Smooth muscle cell (in vitro differentiated cells): ENCODE measurements at regions not wholly inside any gene's neighbourhood (a gene's known extent, or its start where the extent isn't known, plus 50 kb on each side); places are given as distances from the start of the nearest gene placed in this dataset.

ENCODE experiments used
- DNase-seq: peaks from one replicate; lab custom pipeline; 2025; ENCODE audit not compliant: unreplicated experiment; lab: John Stamatoyannopoulos, UW
- H2AFZ ChIP-seq: fragments of 200-600 bp; sonication (generic); 2 replicates; pipeline ENCODE4 v1.6.0; 2016; ENCODE audit warnings: antibody characterized with exemption, low read depth, mild to moderate bottlenecking
- H3F3A ChIP-seq: fragments of 200-600 bp; sonication (generic); 2 replicates; pipeline ENCODE4 v1.6.0; 2017; ENCODE audit warnings: antibody characterized with exemption, low read depth
- H3K27ac ChIP-seq: fragments of 200-600 bp; sonication (generic); 2 replicates; pipeline ENCODE4 v1.5.1; 2016; ENCODE audit warnings: low read depth, mild to moderate bottlenecking
- H3K27me3 ChIP-seq: fragments of 200-600 bp; sonication (generic); 2 replicates; pipeline ENCODE4 v1.6.1; 2016; ENCODE audit warnings: low read depth, mild to moderate bottlenecking
- H3K36me3 ChIP-seq: fragments of 200-600 bp; sonication (generic); 2 replicates; pipeline ENCODE4 v1.5.1; 2016; ENCODE audit warnings: low read depth
- H3K4me1 ChIP-seq: fragments of 200-600 bp; sonication (generic); 2 replicates; pipeline ENCODE4 v1.5.1; 2016; ENCODE audit warnings: low read depth
- H3K4me2 ChIP-seq: fragments of 200-600 bp; sonication (generic); 2 replicates; pipeline ENCODE4 v1.6.0; 2016; ENCODE audit warnings: mild to moderate bottlenecking
- H3K4me3 ChIP-seq: fragments of 200-600 bp; sonication (generic); 2 replicates; pipeline ENCODE4 v1.5.1; 2016; ENCODE audit warnings: mild to moderate bottlenecking
- H3K79me2 ChIP-seq: fragments of 200-600 bp; sonication (generic); 2 replicates; pipeline ENCODE4 v1.6.0; 2016; ENCODE audit warnings: low read depth, mild to moderate bottlenecking
- H3K9ac ChIP-seq: fragments of 200-600 bp; sonication (generic); 2 replicates; pipeline ENCODE4 v1.6.0; 2016; ENCODE audit warnings: low read depth
- H3K9me3 ChIP-seq: fragments of 200-600 bp; sonication (generic); replicated peaks from 2 replicates; pipeline ENCODE4 v1.5.1; 2016; ENCODE audit warnings: low read depth
- H4K20me1 ChIP-seq: fragments of 200-600 bp; sonication (generic); 2 replicates; pipeline ENCODE4 v1.6.0; 2016; ENCODE audit warnings: low read depth
- CTCF ChIP-seq: fragments of 200-600 bp; sonication (generic); IDR thresholded peaks from 2 replicates; pipeline ENCODE4 v1.5.1; 2017; ENCODE audit warnings: borderline replicate concordance, mild to moderate bottlenecking, antibody characterized with exemption; ENCODE audit not compliant: insufficient read depth, poor library complexity, severe bottlenecking
- WGBS: methylation state at CpG from one replicate; pipeline ENCODE4 v1.1.7; 2016; ENCODE audit warnings: low lambda C conversion rate; 5-methylcytosine and 5-hydroxymethylcytosine counted together

DNA sequence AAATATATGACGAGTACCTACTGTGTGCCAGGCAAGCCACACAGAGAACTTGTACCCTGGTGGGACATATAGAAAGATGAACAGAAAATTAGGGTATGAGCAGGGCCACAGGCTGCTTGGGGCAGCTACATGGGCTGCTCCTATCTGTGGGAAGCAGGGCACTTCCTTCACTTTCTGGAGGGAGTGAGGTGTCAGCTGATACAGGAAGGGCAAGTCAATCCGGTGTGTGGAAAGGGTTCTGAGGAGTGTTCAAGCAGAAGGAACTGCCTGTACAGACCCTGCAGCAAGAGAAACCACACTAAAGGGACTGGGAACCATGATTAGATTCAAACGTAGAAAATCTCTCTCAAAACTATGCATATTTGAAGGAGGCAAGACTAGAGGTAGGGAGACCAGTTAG is 58.6 kb upstream of the BCL11A start:
- Histone ChIP-seq H3K4me3 (no peak overlapping the region), H3K9ac (no peak overlapping the region), H4K20me1 (no peaks in the 10 kb centered on the region), H3K27me3 (no peaks in the 10 kb centered on the region), H3K4me1 (no peaks in the 10 kb centered on the region), H3K36me3 (no peaks in the 10 kb centered on the region), H3K79me2 (no peaks in the 10 kb centered on the region), H3K27ac (no peak overlapping the region), H3F3A (no peaks in the 10 kb centered on the region), H2AFZ (no peak overlapping the region), H3K4me2 (no peak overlapping the region), H3K9me3 (no peaks in the 10 kb centered on the region)
- no peak for DNase-seq
- TF ChIP-seq CTCF, result no peak
- WGBS, result 78% methylated on average over 3 of the region's 3 CpGs

GRCh38 chr2:60614319-60614718 is 60.9 kb upstream of the BCL11A start:
- H3K27ac ChIP-seq, result no peak overlapping the region
- H4K20me1 ChIP-seq, result no peaks in the 10 kb centered on the region
- no peaks in the 10 kb centered on the region for H3K4me1 ChIP-seq
- no peaks in the 10 kb centered on the region for H3F3A ChIP-seq
- no peaks in the 10 kb centered on the region for H3K36me3 ChIP-seq
- no peaks in the 10 kb centered on the region for H3K79me2 ChIP-seq
- H3K9ac ChIP-seq, result no peak overlapping the region
- TF ChIP-seq CTCF, result no peak
- no peak overlapping the region for H3K4me2 ChIP-seq
- 85% methylated on average over 6 of the region's 6 CpGs for WGBS
- H3K27me3 ChIP-seq, result no peaks in the 10 kb centered on the region
- no peak overlapping the region for H2AFZ ChIP-seq
- H3K9me3 ChIP-seq, result no peaks in the 10 kb centered on the region
- no peak overlapping the region for H3K4me3 ChIP-seq
- no peak for DNase-seq

DNA sequence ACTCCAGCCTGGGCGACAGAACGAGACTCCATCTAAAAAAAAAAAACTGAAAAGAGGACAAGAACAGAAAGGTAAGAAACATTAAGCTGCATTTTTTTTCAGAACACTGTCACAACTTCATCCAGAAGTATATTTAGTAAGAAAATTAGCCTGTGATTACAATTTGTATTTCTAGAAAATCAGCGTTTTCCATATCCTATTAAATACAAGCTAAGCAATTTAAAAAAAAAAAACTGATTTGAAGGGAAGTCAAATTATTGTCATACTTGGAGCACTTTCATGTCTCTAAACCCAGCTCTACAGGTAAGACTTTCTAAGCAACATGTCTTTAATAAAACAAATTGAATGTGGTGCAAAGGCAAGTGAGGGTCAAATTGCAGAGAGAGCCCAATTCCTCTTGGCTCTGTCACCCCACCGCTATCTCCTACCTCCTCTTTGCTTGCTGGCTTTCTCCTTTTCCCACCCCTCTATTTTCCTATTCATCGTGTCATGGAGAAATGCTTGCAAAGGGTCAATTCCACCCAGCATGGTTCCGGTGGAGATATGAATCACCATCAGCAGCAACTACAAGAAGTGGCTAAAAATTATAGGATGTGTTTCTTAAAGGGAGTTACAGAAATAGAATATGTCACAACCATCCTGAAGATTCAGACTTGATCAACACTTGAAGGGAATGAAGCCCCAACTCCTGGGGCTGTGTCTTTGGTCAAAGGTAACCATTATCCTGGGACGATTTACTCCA is 68.4 kb upstream of the BCL11A start:
- Histone ChIP-seq H3K9ac (no peak overlapping the region), H3F3A (no peaks in the 10 kb centered on the region), H3K9me3 (no peaks in the 10 kb centered on the region), H3K36me3 (no peaks in the 10 kb centered on the region), H3K4me3 (no peak overlapping the region), H3K27me3 (peaks cover 35% of the 10 kb centered on the region), H3K79me2 (no peaks in the 10 kb centered on the region), H3K4me2 (no peak overlapping the region), H2AFZ (no peak overlapping the region), H3K4me1 (no peaks in the 10 kb centered on the region), H3K27ac (no peak overlapping the region), H4K20me1 (no peaks in the 10 kb centered on the region)
- no peak for DNase-seq
- 82% methylated on average over 7 of the region's 7 CpGs for WGBS
- TF ChIP-seq CTCF, result no peak

GRCh38 chr2:60623040-60623439 is 69.6 kb upstream of the BCL11A start:
- no peak overlapping the region for H3K27ac ChIP-seq
- H3K27me3 ChIP-seq, result peaks cover 46% of the 10 kb centered on the region
- no peak overlapping the region for H3K9ac ChIP-seq
- no peak overlapping the region for H3K4me3 ChIP-seq
- TF ChIP-seq CTCF, result no peak
- no peak for DNase-seq
- H3K4me1 ChIP-seq, result no peaks in the 10 kb centered on the region
- no peaks in the 10 kb centered on the region for H3F3A ChIP-seq
- no peak overlapping the region for H3K4me2 ChIP-seq
- WGBS, result 90% methylated on average over 2 of the region's 2 CpGs
- no peaks in the 10 kb centered on the region for H4K20me1 ChIP-seq
- no peaks in the 10 kb centered on the region for H3K9me3 ChIP-seq
- H3K79me2 ChIP-seq, result no peaks in the 10 kb centered on the region
- H3K36me3 ChIP-seq, result no peaks in the 10 kb centered on the region
- H2AFZ ChIP-seq, result no peak overlapping the region
